ENCODE measurements at regions not wholly inside any gene's neighbourhood (a gene's known extent, or its start where the extent isn't known, plus 50 kb on each side); places are given as distances from the start of the nearest gene placed in this dataset.

DNA sequence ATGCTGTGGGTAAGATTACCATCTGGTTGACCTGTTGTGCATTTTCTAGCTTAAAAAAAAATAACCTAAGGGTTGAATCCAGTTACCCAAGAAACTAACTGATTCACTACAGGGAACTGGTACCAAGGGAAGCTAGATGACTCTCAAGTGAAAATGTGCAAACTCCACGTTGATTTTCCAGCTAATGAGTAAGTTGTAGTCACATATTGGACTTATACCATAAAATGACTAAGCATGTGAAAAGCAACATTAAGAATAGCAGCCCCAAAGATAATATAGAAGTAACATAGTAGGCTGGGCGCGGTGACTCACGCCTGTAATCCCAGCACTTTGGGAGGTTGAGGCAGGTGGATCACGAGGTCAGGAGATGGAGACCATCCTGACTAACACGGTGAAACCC is 270.9 kb downstream of the SPRY1 start:
- H3K27ac ChIP-seq: no peak overlapping the region
- TF ChIP-seq ZFX (IDR thresholded peaks at IDR 0.05): no peak
- TF ChIP-seq, protein P1, sequence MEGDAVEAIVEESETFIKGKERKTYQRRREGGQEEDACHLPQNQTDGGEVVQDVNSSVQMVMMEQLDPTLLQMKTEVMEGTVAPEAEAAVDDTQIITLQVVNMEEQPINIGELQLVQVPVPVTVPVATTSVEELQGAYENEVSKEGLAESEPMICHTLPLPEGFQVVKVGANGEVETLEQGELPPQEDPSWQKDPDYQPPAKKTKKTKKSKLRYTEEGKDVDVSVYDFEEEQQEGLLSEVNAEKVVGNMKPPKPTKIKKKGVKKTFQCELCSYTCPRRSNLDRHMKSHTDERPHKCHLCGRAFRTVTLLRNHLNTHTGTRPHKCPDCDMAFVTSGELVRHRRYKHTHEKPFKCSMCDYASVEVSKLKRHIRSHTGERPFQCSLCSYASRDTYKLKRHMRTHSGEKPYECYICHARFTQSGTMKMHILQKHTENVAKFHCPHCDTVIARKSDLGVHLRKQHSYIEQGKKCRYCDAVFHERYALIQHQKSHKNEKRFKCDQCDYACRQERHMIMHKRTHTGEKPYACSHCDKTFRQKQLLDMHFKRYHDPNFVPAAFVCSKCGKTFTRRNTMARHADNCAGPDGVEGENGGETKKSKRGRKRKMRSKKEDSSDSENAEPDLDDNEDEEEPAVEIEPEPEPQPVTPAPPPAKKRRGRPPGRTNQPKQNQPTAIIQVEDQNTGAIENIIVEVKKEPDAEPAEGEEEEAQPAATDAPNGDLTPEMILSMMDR (conservative IDR thresholded peaks at IDR 0.05): no peak

DNA sequence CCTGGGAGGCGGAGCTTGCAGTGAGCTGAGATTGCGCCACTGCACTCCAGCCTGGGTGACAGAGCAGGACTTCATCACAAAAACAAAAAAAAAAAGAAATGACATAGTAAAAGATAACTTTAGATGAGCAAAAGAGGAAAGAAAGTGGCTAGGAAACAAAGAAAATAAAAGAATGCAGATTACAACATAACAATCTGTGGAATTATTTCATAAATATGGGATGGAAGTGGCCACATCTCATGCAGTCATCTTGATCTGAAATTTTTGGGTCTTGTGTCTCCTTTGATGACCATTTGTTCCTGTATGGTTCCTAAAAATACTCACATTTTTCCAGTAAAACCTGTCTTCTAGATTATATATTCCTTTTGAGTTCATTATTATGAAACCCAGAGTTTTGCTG is 271.4 kb downstream of the SPRY1 start:
- H3K27ac ChIP-seq: no peak overlapping the region
- TF ChIP-seq ZFX (IDR thresholded peaks at IDR 0.05): no peak
- TF ChIP-seq, protein P1 (conservative IDR thresholded peaks at IDR 0.05): no peak

DNA sequence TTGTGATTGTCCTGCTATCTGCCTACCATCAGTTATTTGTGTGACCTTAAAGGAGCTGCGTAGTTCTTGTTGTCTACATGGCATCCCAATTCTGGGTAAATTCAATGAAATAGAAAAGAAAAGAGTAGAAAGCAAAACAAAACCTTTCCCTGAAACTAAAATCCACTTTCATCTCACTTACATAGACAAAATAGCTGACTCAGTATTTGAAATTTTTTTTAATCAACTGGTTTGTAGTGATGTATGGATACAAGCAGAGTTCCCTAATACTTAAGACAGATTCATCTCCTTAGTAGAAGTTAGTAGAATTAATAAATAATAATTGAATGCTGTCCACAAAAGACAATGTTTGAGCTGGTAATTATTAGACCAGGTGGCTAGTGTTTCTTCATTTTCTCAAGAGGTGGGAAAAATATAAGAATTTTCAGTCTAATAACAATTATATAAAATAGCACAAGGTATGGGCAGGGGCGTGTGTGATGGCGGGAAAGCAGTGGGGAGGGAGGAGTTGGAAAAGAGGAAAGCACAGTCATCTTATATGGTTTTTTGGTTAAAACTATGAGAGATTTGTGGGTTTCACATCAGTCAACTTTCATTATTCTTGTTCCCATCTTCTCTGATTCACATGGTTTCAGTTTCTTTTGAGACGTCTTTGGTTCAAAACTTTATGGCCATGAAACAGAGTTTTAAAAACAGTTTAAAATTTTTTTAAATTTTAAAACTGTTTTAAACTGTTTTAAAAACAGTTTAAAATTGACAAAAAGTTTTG is 275.2 kb downstream of the SPRY1 start:
- H3K27ac ChIP-seq: no peak overlapping the region
- TF ChIP-seq, protein P1 (conservative IDR thresholded peaks at IDR 0.05): no peak
- no peak for TF ChIP-seq ZFX (IDR thresholded peaks at IDR 0.05)

DNA sequence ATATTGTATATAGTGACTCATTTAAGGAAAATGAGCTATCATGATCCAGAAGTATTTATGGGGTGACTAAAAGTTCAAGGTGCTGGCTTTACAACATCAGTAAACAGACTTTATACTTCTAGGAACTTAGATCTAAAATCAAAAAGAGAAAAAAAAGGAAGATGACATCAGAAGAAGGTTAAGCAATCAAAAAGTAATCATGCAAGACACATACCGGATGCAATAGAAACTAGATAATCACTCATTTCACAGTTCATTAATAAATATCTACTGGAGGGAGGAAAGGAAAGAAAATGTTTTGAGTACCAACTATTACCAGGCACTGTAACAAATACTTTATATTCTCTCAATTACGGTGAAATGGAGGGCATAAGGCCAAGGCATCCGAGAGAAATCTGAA is 276.4 kb downstream of the SPRY1 start:
- no peak overlapping the region for H3K27ac ChIP-seq
- TF ChIP-seq, protein P1 (conservative IDR thresholded peaks at IDR 0.05): no peak
- TF ChIP-seq ZFX (IDR thresholded peaks at IDR 0.05): no peak

DNA sequence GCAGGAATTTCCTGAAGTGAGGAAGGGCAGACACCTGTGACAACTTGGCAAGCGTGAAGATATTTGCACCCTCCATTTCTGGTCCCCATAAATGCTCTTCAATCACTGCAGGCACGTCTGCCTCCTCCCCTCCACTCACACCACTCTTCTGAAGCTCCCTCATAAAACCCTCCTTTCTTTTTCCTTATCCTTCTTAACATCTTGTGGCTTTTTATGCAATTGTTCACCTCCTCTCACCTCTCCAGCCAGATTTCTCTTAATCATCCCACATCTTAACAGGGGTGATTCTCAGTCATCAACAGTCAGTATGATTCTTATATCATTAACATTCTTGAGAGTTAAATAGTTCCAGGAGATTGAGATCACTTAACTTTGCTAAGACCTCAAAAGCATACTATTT is 277.4 kb downstream of the SPRY1 start:
- H3K27ac ChIP-seq: no peak overlapping the region
- no peak for TF ChIP-seq ZFX (IDR thresholded peaks at IDR 0.05)
- TF ChIP-seq, protein P1 (conservative IDR thresholded peaks at IDR 0.05): no peak

DNA sequence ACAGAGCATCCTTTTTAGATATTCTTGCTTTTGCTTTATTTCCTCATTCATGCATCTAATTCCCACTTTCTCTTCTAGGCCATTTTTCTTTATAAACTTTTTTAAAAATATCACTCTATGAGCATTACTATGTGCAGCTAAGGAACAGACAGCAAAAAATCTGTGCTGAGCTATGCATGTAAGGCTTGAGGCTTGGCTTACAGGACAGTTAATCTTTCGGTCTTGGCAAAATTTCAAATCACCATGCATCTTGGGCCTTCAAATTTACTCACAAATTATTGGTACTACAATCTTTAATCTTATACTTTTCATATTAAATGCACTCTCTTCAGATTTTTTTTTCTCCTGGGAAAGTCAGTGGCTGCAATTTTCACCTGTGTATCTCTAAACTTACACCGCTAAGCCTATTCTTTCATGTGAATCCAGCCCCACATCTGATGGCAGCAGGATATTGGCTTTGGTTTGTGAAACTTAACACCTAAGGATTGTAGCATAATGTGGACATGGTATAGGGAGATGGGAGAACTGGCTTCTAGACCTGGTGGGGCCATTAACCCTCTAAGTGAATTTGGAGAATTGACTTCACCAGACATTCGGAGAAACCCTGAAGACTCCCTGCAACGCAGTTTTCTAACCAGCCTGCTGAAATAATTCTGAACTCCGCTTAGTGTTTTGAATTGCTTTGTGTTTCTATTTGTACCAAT is 278.3 kb downstream of the SPRY1 start:
- no peak overlapping the region for H3K27ac ChIP-seq
- no peak for TF ChIP-seq ZFX (IDR thresholded peaks at IDR 0.05)
- TF ChIP-seq, protein P1 (conservative IDR thresholded peaks at IDR 0.05): no peak

DNA sequence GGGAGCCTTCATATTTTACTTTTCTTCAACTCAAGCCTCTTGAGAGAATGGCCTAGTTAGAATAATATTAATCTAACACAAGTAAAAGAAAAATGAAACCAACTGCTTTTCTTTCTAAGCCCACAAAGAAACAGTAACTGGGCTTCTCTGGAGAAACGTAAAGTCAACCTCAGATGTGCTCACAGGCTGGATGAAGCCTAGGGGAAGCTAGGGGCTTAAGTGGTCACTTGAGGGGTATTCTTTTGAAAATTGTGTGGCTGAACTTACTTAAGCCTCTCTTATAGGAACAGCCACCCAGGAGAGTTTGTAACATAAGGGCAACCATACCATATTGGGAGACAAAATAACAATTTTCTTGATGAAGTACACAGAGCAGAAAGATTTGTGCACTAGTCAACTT is 279.0 kb downstream of the SPRY1 start:
- TF ChIP-seq ZFX (IDR thresholded peaks at IDR 0.05): no peak
- TF ChIP-seq, protein P1 (conservative IDR thresholded peaks at IDR 0.05): no peak
- H3K27ac ChIP-seq: no peak overlapping the region
